NCI-H2227 treated with DMSO at 0.1 percent for 48 hours (cell line): ENCODE measurements at regions not wholly inside any gene's neighbourhood (a gene's known extent, or its start where the extent isn't known, plus 50 kb on each side); places are given as distances from the start of the nearest gene placed in this dataset.

Experiments used
- DNase-seq: peaks from one replicate; lab custom pipeline; 2025; lab: John Stamatoyannopoulos, UW

DNA sequence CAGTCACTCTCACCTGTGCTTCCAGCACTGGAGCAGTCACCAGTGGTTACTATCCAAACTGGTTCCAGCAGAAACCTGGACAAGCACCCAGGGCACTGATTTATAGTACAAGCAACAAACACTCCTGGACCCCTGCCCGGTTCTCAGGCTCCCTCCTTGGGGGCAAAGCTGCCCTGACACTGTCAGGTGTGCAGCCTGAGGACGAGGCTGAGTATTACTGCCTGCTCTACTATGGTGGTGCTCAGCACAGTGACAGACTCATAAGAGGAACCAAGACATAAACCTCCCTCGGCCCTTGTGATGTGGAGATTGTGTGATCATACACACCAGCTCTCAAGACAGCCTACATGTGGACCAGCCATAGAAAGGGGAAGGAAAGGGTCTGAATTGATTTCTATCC lies 113.3 kb downstream of the ZNF280B start:
- DNase-seq: no peak

- no peak for DNase-seq
Observed at GRCh38 chr22:22396741-22397291, 111.7 kb downstream of the ZNF280B start.

DNA sequence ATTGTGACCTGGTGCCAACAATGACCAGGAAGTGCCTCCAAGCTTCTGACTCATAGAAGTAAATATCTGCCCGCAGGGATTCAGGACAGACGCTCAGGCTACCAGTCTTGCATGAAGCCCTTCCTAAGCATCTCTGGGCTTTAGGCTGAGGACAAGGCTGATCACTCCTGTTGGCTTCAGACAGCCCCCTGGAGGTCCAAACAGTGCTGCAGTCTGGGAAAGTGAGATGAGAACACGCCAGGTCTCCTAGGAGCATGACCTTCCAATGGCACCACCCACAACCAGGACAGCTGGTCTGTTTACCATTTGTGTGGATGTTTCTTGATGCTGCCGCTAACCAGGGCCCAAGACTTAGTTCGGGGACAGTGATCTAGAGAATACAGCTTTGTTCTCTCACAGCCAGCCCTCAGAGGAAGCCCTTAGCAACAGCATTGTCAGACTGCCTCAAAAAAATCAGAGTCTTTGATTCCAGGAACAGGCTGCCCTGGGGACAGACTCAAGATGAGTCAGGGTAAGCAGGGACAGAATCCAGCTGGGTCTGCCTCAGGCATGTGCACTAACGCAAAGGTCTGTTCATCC lies 111.2 kb downstream of the ZNF280B start:
- no peak for DNase-seq

DNA sequence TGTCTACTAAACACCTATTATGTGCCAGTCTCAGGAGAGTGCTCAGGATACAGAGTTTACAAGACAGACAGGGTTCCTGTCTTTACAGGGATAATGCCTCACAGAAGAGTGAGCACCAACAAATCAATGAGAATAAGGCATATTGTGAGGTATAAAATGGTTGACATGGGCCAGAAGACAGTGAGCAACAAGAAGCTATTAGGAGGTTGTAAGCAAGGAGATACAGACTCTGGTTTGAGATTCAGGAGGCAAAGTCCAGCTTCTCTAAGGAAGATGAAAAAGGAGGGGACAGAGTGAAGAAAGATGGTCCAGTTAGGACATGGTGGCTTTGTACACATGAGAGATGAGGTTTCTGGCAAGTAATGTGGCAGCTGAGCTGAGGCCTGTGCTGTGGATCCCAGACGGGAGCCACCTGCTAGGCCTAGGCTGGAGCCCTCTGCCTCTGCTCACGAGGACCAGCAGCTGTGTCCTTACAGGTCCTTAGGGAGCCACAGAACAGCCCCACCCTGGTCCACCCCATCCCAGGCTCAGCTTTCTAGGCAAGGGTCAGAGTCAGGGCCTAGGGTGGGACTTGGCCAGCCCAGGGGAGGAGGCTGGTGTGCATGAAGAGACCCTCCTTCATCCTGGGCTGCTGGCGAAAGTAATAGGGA lies 110.5 kb downstream of the ZNF280B start:
- DNase-seq: no peak

DNA sequence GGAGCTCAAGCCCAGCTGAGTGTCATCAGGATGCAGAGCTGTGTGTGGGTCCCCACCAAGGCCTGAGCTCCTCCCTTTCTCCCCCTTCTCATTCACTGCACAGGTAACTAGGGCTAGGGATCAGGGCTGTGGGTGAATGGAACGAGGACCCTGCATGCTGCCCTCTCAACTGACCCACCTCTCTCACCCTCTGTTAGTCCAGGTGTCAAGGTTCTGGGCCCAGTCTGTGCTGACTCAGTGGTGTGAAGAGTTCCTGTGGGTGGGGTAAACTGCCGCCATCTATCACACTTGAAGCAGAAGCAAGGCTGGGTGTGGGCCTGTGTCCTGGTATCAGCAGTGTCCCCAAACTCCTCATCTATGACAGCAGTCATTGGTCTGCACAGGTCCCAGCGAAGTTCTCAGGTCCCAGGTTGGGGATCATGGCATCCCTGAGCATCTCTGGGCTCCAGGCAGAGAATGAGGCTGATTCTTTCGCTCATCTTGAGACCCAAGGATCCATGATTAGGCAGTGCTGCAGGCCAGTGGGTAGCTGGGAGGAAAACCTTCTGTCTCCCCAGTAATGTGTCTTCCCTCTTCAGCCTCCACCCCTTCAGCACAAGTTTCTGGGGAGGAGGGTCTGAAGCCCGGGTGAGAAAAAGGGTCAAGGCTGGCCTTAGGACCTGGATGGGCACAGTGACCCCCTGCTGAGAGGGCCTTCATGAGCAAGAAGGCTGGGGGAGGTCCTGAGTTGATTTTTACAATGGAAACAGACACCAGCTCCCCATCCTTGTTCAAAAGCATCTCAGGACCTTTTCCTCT lies 109.8 kb downstream of the ZNF280B start:
- DNase-seq: no peak

- DNase-seq: no peak
Observed at GRCh38 chr22:22400099-22400498, 108.4 kb downstream of the ZNF280B start.

- no peak for DNase-seq
Observed at GRCh38 chr22:22400964-22401363, 107.6 kb downstream of the ZNF280B start.

DNA sequence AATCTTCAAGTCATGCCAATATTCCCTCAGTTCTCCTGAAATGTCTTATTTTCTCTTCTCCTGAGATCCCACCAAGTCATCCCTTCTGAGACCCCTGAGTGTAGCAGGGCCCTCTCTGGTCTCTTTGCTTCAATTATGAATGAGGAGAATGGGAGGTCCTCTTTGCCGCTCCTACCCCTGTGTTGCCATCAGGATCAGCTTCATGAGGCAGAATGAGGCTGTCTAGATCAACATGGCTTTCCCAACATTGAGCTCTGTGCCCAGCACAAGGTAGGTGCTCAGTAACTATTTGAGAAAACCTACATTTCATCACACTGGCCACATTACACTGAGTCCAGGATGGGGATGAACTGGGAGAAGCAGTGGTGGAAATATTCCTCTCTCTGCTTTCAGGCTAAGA lies 107.2 kb downstream of the ZNF280B start:
- DNase-seq: no peak

- DNase-seq: no peak
Observed at GRCh38 chr22:22403306-22403705, 105.2 kb downstream of the ZNF280B start.

DNA sequence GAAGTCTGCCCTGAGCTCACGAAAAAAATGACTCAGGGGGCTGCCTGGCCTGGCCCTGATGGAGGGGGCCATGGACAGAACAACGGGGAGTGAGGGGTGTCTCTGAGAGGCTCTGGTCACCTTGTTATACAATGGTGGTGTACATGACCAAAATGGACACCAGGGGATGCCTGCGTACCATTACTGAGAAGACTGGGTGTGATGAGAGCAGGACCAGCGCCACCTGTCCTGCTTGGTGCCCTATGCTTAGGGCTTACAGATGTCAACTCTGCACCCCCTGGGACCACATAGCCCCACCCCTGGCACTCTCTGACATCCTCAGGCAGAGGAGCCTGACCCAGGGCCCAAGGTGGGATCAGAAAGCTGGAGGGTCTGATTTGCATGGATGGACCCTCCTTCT lies 104.8 kb downstream of the ZNF280B start:
- DNase-seq: no peak

GRCh38 chr22:22404598-22405284 lies 103.8 kb downstream of the ZNF280B start:
- no peak for DNase-seq

DNA sequence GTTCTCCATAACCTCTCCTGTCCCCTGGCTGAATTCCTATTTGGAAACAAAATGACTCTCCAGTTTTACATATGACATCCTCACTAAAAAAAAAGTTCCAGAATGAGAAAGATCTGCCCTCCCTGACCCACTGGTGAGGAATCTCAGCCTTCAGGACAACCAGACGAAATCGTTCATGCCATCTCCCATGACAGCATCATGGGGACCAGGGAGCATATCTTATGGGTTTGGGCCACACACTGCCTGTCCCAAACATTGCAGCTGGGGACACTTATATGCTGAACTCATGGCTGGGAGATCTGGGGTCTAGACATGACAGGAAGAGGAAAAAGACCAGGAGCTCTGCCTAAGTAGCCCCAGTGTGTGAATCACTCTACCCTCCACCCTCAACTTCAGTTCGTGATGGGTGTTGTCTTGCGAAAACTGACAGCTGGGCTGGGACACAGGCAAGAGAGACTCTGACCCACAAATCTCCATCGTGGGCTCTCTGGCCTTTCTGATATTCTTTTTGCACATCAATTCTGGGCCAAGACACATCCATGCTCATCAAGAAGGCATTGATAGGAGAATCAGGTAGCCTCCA lies 102.0 kb downstream of the ZNF280B start:
- no peak for DNase-seq

GRCh38 chr22:22407061-22407460 lies 101.5 kb downstream of the ZNF280B start:
- DNase-seq: no peak

DNA sequence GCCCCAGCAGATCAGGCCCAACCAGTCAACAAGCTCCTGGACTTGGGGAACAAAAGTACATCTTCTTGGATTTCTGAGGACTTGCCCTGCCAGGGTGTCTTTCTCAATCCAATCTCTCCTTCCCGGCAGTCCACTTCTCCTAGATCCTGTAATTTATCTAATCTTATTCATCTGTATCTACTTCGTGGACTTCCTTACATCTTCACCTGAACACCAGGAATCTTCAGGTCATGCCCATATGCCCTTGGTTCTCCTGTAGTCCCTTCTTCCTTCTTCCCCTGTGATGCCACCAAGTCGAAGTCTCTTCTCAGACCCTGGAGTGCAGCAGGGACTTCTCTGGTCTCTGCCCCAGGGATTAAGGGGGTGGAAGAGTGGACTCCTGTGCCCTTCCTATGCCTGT lies 100.3 kb downstream of the ZNF280B start:
- no peak for DNase-seq

DNA sequence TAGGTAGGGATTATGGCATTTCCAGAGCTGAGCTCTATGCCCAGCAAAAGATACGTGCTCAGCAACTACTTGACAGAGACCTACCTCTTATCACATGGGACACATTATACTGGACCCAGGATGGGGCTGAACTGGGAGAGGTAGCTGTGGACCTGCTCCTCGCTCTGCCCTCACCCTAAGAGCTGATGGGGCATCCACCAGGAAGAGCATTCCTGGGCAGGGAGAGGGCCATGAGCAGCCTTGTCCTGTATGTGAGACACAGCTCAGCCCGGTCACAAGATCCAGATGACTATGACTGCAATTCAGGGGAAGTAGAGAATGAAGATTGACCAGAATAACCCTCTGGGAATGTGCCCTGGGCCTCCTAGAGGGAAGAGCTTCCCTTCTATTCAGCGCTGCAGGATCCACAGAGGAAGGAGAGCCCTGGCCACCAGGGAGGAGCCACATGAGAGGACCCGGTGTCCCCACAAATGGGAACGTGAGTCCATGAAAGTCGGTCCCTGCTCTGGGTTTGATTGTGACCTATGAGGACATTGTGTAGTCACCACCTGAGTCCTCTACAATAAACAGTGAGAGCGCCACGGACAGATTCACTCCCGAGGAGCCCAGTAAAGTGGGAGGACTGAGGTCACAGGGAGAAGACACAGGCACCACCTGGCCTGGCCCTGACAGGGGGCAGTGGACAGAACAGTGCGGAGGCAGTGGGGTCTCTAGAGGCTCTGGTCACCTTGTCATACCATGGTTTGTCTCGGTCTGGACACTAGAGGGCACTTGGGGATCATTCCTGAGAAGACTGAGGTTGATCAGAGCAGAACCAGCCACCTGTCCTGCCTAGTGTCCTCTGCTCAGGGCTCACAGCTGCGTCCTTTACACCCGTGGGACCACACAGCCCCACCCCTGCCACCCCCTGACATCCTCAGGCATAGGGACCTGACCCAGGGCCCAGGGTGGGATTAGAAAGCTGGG lies 99.5 kb downstream of the ZNF280B start:
- peak; percentile 1 for DNase-seq

- no peak for DNase-seq
Observed at GRCh38 chr22:22410121-22410520, 98.4 kb downstream of the ZNF280B start.

GRCh38 chr22:22410677-22411076 lies 97.9 kb downstream of the ZNF280B start:
- no peak for DNase-seq

DNA sequence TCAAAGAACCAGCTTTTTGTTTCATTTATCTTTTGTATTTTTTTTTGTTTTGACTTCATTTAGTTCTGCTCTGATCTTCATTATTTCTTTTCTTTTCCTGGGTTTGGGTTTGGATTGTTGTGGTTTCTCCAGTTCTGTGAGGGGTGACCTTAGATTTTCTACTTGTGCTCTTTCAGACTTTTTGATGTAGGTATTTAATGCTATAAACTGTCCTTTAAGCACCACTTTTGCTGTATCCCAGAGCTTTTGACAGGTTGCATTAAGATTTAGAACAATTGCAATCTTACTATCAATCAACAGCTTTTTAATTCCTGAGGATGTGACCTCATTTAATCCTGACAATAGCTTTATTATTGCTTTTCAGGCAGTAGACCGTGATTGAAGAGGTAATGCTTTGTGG lies 94.3 kb downstream of the ZNF280B start:
- no peak for DNase-seq

- no peak for DNase-seq
Observed at GRCh38 chr22:22417495-22418162, 90.9 kb downstream of the ZNF280B start.

DNA sequence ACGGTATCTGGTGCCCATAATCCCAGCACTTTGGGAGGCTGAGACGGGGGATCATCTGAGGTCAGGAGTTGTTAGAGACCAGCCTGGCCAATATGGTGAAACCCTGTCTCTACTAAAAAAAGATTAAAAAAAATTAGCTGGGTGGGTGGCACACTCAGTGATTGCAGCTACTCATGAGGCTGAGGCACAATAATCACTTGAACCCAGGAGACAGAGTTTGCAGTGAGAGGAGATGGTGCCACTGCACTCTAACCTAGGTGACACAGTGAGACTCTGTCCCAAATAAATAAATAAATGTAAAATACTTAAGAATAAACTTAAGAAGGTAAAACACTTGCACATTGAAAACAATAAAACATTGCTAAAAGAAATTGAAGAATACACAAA lies 90.4 kb downstream of the ZNF280B start:
- no peak for DNase-seq
